LNCaP clone FGC (cell line): ENCODE measurements at regions not wholly inside any gene's neighbourhood (a gene's known extent, or its start where the extent isn't known, plus 50 kb on each side); places are given as distances from the start of the nearest gene placed in this dataset.
"Not testable (repeated sequence)": the region's sequence is repeated elsewhere in the genome, so short reads cannot be mapped to it uniquely, and the experiment has no call there.

Experiments used
- DNase-seq: peaks from one replicate; pipeline ENCODE4 v3.0.0-alpha.2; 2011; ENCODE audit warnings: low read depth
- H3K4me3 ChIP-seq: 2 replicates; pipeline ENCODE4 v1.5.1; 2011; ENCODE audit warnings: mild to moderate bottlenecking, low read depth, low read length, control low read depth
- TF ChIP-seq, protein P1 (sequence below): IDR thresholded peaks from 2 replicates; pipeline ENCODE4 v1.5.1; 2012; ENCODE audit warnings: mild to moderate bottlenecking; ENCODE audit not compliant: control insufficient read depth, insufficient read depth; ENCODE audit errors: extremely low read depth

DNA sequence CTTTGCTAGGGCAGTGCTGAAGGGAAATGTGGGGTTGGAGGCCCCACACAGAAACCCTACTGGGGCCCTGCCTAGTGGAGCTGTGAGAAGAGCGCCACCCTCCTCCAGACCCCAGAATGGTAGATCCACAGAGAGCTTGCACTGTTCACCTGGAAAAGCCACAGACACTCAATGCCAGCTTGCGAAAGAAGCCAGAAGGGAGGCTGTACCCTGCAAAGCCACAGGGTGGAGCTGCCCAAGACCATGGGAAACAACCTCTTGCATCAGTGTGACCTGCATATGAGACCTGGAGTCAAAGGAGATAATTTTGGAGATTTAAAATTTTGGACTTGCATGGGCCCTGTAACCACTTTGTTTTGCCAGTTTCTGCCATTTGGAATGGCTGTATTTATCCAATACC, 615.4 kb upstream of the MIR17HG start:
- no peak overlapping the region for H3K4me3 ChIP-seq
- DNase-seq = no peak
- TF ChIP-seq, protein P1, sequence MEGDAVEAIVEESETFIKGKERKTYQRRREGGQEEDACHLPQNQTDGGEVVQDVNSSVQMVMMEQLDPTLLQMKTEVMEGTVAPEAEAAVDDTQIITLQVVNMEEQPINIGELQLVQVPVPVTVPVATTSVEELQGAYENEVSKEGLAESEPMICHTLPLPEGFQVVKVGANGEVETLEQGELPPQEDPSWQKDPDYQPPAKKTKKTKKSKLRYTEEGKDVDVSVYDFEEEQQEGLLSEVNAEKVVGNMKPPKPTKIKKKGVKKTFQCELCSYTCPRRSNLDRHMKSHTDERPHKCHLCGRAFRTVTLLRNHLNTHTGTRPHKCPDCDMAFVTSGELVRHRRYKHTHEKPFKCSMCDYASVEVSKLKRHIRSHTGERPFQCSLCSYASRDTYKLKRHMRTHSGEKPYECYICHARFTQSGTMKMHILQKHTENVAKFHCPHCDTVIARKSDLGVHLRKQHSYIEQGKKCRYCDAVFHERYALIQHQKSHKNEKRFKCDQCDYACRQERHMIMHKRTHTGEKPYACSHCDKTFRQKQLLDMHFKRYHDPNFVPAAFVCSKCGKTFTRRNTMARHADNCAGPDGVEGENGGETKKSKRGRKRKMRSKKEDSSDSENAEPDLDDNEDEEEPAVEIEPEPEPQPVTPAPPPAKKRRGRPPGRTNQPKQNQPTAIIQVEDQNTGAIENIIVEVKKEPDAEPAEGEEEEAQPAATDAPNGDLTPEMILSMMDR = no peak

DNA sequence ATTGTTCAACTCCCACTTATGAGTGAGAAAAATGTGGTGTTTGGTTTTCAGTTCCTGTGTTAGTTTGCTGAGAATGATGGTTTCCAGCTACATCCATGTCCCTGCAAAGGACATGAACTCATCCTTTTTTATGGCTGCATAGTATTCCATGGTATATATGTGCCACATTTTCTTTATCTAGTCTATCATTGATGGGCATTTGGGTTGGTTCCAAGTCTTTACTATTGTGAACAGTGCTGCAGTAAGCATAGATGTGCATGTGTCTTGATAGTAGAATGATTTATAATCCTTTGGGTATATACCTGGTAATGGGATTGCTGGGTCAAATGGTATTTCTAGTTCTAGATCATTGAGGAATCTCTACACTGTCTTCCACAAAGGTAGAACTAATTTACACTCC, 613.0 kb upstream of the MIR17HG start:
- not testable (repeated sequence) for H3K4me3 ChIP-seq, DNase-seq

DNA sequence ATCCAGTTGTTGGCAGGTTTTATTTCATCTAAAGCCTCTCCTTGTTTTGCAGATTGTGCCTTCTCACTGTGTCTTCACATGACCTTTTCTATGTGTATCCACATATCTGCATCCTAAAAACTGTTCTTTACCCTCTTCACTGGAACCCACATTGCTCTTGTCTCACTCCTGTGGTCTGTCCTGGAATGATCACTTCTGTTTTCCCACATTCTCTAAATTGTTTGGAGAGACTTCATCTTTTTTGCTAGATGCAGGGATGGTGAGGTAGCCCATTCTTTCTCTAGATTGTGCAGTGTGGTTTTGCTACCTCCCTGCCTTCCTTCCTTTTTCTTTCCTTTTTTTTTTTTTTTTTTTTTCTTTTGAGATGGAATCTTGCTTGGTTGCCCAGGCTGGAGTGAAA, 608.6 kb upstream of the MIR17HG start:
- no peak overlapping the region for H3K4me3 ChIP-seq
- no peak for DNase-seq
- TF ChIP-seq, protein P1 = no peak

DNA sequence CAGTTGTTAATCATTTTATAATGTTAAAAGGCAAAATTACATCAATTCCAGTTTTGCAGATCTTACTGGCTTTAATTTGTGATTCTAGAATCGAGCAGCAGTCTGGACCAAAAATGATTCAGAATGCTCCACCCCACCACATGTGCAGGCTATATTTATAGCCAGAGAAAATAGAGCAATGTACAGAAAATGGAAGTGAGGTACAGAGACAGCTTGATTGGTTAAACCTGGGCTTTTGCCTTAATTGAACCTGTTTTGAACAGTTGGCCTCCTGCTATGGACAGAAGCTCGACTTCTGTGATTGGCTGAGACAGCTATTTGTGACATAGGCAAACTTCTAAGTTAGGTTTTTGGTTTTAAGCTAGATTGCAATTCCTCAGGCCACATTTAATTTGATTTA, 607.4 kb upstream of the MIR17HG start:
- no peak overlapping the region for H3K4me3 ChIP-seq
- no peak for DNase-seq
- TF ChIP-seq, protein P1 = no peak

DNA sequence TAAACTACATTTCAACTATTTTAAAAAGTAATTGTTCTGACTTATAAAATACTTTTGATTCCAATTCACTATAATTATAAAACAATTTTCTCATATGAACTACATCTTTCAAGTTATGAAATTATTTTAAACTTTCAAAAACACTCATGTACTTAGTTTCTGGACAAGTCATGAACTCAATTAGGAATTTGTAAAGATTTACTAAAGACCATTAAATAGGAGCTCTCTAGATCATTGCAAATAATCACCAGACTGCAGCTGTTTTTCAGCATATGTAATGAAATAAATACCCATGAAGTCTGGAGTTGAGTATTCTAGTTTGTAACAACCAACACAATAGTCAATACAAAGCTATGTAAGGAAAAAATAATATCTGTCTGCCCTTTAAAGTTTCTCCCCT, 605.1 kb upstream of the MIR17HG start:
- no peak overlapping the region for H3K4me3 ChIP-seq
- DNase-seq = no peak
- TF ChIP-seq, protein P1 = no peak

DNA sequence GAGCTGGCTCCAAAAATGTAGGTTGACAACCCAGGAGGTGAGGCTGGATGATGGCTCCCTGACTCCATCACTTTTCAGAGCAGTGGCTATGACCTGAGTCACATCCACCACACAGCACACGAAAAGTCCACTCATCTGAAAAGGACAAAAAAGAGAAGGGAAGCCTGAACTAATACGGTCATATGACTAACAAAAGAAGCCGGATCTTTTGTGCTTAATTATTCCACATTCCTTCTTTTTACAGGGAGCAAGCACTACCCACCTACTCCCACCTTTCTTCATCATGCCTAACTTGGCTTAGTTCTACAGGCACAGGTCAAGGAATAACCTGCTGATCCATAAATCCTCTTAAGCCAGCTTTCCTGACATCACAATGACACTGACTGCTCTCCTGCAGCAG, 601.3 kb upstream of the MIR17HG start:
- TF ChIP-seq, protein P1 = no peak
- H3K4me3 ChIP-seq = no peak overlapping the region
- DNase-seq = no peak

DNA sequence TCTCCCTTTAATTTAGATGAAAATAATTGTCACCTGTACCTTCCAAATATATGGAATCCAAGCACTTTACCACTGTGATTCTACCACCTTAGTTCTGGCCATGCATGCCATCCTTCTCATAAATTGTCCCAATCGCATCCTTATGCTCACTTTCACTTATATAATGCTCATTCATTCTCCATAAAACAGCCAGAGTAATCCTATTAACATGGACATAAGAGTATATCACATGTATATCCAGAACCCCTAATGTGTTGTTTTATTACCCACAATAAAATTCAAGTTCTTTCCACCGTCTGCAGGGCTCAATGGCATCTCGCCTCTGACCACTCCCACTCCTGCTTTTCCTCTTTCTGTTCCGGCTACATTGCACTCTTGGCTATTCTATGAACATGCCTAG, 597.5 kb upstream of the MIR17HG start:
- no peak for DNase-seq
- TF ChIP-seq, protein P1 = no peak
- no peak overlapping the region for H3K4me3 ChIP-seq

DNA sequence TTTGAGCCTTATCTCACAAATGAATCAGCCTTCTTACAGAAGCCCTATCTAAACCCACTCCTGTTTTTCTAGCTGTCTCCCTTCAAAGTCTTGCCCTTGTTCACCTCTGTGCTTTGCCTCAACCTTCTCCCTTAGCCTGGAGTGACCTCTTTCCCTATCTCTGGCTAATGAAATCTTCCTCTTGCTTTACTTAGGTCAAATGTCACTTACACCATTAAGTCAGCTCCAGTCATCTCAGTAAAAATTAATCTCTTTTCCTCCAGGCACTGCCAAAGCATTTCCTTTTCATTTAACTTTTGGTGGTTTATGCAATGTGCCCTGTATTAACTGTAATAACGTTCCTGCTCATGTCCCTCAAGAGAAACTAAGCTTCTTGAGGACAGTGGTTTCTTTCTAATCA, 596.5 kb upstream of the MIR17HG start:
- DNase-seq = no peak
- TF ChIP-seq, protein P1 = no peak
- H3K4me3 ChIP-seq = no peak overlapping the region
